A549 (cell line): ENCODE measurements at regions not wholly inside any gene's neighbourhood (a gene's known extent, or its start where the extent isn't known, plus 50 kb on each side); places are given as distances from the start of the nearest gene placed in this dataset.

Experiments used
- ATAC-seq, 2 experiments: fragments of 200-7000 bp in 1 of 2; fragments of >200 bp in 1 of 2; cut with Nextera tagmentation in 1 of 2; cut with Tn5 transposase in 1 of 2; 3 replicates each; pipeline versions ENCODE4 v1.8.0 to v1.9.1; 2018 to 2020; ENCODE audit warnings: mild to moderate bottlenecking in 1 of 2, moderate library complexity in 1 of 2
- CTCF ChIA-PET: fragments of 300-600 bp; sonication (Branson Sonifier 250); formaldehyde crosslinking; extraction: SDS; loops from one replicate; lab custom pipeline; 2021; ENCODE audit warnings: antibody characterized with exemption, inconsistent platforms; lab: Yijun Ruan, JAX
- POLR2A ChIA-PET: fragments of 350-600 bp; formaldehyde crosslinking; extraction: SDS; loops from one replicate; lab custom pipeline; 2021; ENCODE audit warnings: antibody characterized with exemption, inconsistent platforms; lab: Yijun Ruan, JAX
- DNase-seq, 2 experiments: peaks; one replicate each; pipeline versions ENCODE4 v3.0.0 to v3.0.0-alpha.2; 2011 to 2016; ENCODE audit warnings: low read depth in 1 of 2, low spot score in 1 of 2
- FAIRE-seq: peaks from 2 replicates; lab custom pipeline; 2011; peaks lifted over from hg19 to GRCh38; lab: Jason Lieb, UNC
- H3K27ac ChIP-seq, 2 experiments: fragments of >200 bp; sonication (Bioruptor Twin); formaldehyde crosslinking; 3 replicates each; pipeline ENCODE4 v1.5.1; 2016 to 2017
- H3K4me1 ChIP-seq: fragments of >200 bp; sonication (Bioruptor Twin); formaldehyde crosslinking; 3 replicates; pipeline ENCODE4 v1.6.1; 2016
- H3K4me2 ChIP-seq: fragments of >200 bp; sonication (Bioruptor Twin); formaldehyde crosslinking; 3 replicates; pipeline ENCODE4 v1.6.1; 2016
- H3K4me3 ChIP-seq: fragments of >200 bp; sonication (Bioruptor Twin); formaldehyde crosslinking; 3 replicates; pipeline ENCODE4 v1.5.1; 2016
- H3K9me3 ChIP-seq: fragments of >200 bp; sonication (Bioruptor Twin); formaldehyde crosslinking; 3 replicates; pipeline ENCODE4 v1.6.1; 2016
- BHLHE40 ChIP-seq: IDR thresholded peaks from 2 replicates; pipeline ENCODE4 v1.6.1; 2012; ENCODE audit warnings: low read depth, low read length, inconsistent platforms
- EHMT2 ChIP-seq: fragments of 200-600 bp; sonication (generic); IDR thresholded peaks from 2 replicates; pipeline ENCODE4 v1.6.1; 2016; ENCODE audit warnings: antibody characterized with exemption, low read depth, mild to moderate bottlenecking, moderate library complexity
- EP300 ChIP-seq, 2 experiments: fragments of >200 bp; sonication (Bioruptor Twin); formaldehyde crosslinking; IDR thresholded peaks; 2 replicates in 1 of 2; 3 replicates in 1 of 2; pipeline ENCODE4 v1.6.1; 2016 to 2017
- FOXS1 ChIP-seq: fragments of 250-450 bp; sonication (Bioruptor Pico); IDR thresholded peaks from 2 replicates; pipeline ENCODE4 v1.5.0; 2020; ENCODE audit warnings: mild to moderate bottlenecking, moderate library complexity
- GATA3 ChIP-seq: IDR thresholded peaks from 2 replicates; pipeline ENCODE4 v1.6.1; 2012; ENCODE audit warnings: borderline replicate concordance
- HOXB5 ChIP-seq: fragments of 250-450 bp; sonication (Bioruptor Pico); IDR thresholded peaks from 2 replicates; pipeline ENCODE4 v1.5.0; 2020; ENCODE audit warnings: mild to moderate bottlenecking, moderate library complexity
- JUN ChIP-seq, 2 experiments: fragments of >200 bp; sonication (Bioruptor Twin); formaldehyde crosslinking; IDR thresholded peaks; 2 replicates in 1 of 2; 3 replicates in 1 of 2; pipeline ENCODE4 v1.6.1; 2016 to 2017
- JUNB ChIP-seq: fragments of >200 bp; sonication (Bioruptor Twin); formaldehyde crosslinking; IDR thresholded peaks from 2 replicates; pipeline ENCODE4 v1.6.1; 2016
- KDM1A ChIP-seq: fragments of 200-600 bp; sonication (generic); IDR thresholded peaks from 2 replicates; pipeline ENCODE4 v1.6.1; 2016; ENCODE audit warnings: low read depth, mild to moderate bottlenecking
- KDM5A ChIP-seq: fragments of 200-600 bp; sonication (generic); IDR thresholded peaks from 2 replicates; pipeline ENCODE4 v1.6.1; 2016; ENCODE audit warnings: antibody characterized with exemption, mild to moderate bottlenecking
- NFE2L2 ChIP-seq: fragments of 150-350 bp; conservative IDR thresholded peaks from 2 replicates; pipeline ENCODE4 v1.6.1; 2014; ENCODE audit warnings: low read length
- NPAS2 ChIP-seq: fragments of 250-450 bp; sonication (Bioruptor Pico); IDR thresholded peaks from 2 replicates; pipeline ENCODE4 v1.8.0; 2022; ENCODE audit warnings: mild to moderate bottlenecking, moderate library complexity, borderline replicate concordance
- NR3C1 ChIP-seq: fragments of >200 bp; sonication (Bioruptor Twin); formaldehyde crosslinking; IDR thresholded peaks from 3 replicates; pipeline ENCODE4 v1.6.1; 2017
- RCOR1 ChIP-seq: fragments of 150-350 bp; IDR thresholded peaks from 2 replicates; pipeline ENCODE4 v1.6.1; 2014; ENCODE audit warnings: antibody characterized with exemption, low read length, low read depth
- RFX5 ChIP-seq: fragments of 450-650 bp; IDR thresholded peaks from 2 replicates; pipeline ENCODE4 v1.7.1; 2014; ENCODE audit warnings: antibody characterized with exemption, mild to moderate bottlenecking, moderate library complexity
- TFCP2L1 ChIP-seq: fragments of 250-450 bp; sonication (Bioruptor Pico); IDR thresholded peaks from 2 replicates; pipeline ENCODE4 v1.5.0; 2021; ENCODE audit warnings: mild to moderate bottlenecking
- ZC3H11A ChIP-seq: fragments of 450-650 bp; IDR thresholded peaks from 2 replicates; pipeline ENCODE4 v1.6.1; 2014; ENCODE audit warnings: antibody characterized with exemption, mild to moderate bottlenecking
- ZFP36 ChIP-seq: fragments of 450-650 bp; IDR thresholded peaks from 2 replicates; pipeline ENCODE4 v1.6.1; 2014; ENCODE audit warnings: borderline replicate concordance; ENCODE audit not compliant: partially characterized antibody
- ZNF302 ChIP-seq: fragments of 250-450 bp; sonication (Bioruptor Pico); IDR thresholded peaks from 2 replicates; pipeline ENCODE4 v1.9.0; 2021; ENCODE audit warnings: inconsistent platforms, mild to moderate bottlenecking, moderate library complexity
- WGBS: methylation state at CpG from one replicate; pipeline ENCODE4 v1.1.6; 2017; ENCODE audit errors: missing lambda C conversion rate; 5-methylcytosine and 5-hydroxymethylcytosine counted together
- TF ChIP-seq, protein P1 (sequence below): IDR thresholded peaks from 2 replicates; pipeline ENCODE4 v1.6.1; 2012; ENCODE audit warnings: low read depth, borderline replicate concordance
- TF ChIP-seq, protein P2 (sequence below): fragments of >200 bp; sonication (Bioruptor Twin); formaldehyde crosslinking; IDR thresholded peaks from 3 replicates; pipeline ENCODE4 v1.6.1; 2016
- TF ChIP-seq, protein P3 (sequence below): IDR thresholded peaks from 2 replicates; pipeline ENCODE4 v1.6.1; 2012
- TF ChIP-seq, protein P4 (sequence below): IDR thresholded peaks from 2 replicates; pipeline ENCODE4 v1.6.1; 2012
- TF ChIP-seq, protein P5 (sequence below): fragments of >200 bp; sonication (Bioruptor Twin); formaldehyde crosslinking; IDR thresholded peaks from 3 replicates; pipeline ENCODE4 v1.5.1; 2016

DNA sequence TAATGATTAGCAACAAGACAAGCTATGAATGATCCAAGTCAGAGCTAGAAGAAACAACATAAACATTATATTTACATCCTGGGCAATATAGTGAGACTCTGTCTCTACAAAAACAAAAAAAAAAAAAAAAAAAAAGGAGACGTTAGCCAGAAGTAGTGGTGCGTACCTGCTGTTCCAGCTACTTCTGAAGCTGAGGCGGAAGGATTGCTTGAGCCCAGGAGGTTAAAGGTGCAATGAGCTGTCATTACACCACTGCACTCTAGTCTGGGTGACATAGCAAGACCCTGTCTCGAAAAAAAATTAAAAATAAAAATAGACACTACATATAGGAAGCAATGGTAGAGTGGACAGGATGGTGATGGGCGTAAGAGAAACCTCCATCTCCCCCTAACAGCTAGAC is 144.6 kb upstream of the VCX3A start (continued):
- TF ChIP-seq EP300 (IDR thresholded peaks at IDR 0.05): no peak
- TF ChIP-seq NFE2L2: no peak
- TF ChIP-seq ZNF302 (CRISPR knock-in tag): no peak
- TF ChIP-seq ZFP36: no peak
- TF ChIP-seq, protein P1, sequence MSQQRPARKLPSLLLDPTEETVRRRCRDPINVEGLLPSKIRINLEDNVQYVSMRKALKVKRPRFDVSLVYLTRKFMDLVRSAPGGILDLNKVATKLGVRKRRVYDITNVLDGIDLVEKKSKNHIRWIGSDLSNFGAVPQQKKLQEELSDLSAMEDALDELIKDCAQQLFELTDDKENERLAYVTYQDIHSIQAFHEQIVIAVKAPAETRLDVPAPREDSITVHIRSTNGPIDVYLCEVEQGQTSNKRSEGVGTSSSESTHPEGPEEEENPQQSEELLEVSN: no peak
- no peak for TF ChIP-seq ZC3H11A
- no peak for TF ChIP-seq KDM5A
- TF ChIP-seq EHMT2: no peak
- TF ChIP-seq, protein P2, sequence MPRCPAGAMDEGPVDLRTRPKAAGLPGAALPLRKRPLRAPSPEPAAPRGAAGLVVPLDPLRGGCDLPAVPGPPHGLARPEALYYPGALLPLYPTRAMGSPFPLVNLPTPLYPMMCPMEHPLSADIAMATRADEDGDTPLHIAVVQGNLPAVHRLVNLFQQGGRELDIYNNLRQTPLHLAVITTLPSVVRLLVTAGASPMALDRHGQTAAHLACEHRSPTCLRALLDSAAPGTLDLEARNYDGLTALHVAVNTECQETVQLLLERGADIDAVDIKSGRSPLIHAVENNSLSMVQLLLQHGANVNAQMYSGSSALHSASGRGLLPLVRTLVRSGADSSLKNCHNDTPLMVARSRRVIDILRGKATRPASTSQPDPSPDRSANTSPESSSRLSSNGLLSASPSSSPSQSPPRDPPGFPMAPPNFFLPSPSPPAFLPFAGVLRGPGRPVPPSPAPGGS: no peak

DNA sequence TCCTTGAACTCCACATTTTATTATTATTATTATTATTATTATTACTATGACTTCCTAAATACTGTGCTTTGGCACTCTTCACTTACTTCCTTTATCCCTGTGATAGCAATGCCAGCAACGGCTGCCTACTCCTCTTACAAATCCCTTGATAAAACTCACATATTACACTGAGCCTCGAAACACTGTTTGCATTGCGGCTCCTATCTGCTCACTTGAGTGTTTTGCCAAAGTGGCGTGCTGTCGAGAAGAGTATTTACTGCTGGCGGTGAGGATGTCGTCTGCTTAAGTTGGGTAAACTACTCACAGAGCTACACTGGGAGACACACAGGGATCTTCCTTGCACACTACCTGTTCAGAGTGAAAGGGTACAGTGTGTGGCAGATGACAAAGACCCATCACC is 143.4 kb upstream of the VCX3A start:
- CTCF ChIA-PET: no interaction called here
- DNase-seq: no peak
- no peaks in the 10 kb centered on the region for H3K4me1 ChIP-seq
- no peak for TF ChIP-seq KDM1A
- no peak for TF ChIP-seq JUN (IDR thresholded peaks at IDR 0.05)
- TF ChIP-seq BHLHE40: no peak
- no peak for TF ChIP-seq ZFP36
- no peak for TF ChIP-seq RFX5
- no peak for TF ChIP-seq RCOR1
- no peak for TF ChIP-seq JUNB
- TF ChIP-seq, all 56 proteins: peak for 0
- POLR2A ChIA-PET: no interaction called here
- H3K4me3 ChIP-seq: no peak overlapping the region
- FAIRE-seq (no peak), ATAC-seq (no peak)
- 0% methylated on average over 3 of the region's 7 CpGs for WGBS
- no peak overlapping the region for H3K27ac ChIP-seq
- H3K9me3 ChIP-seq: no peaks in the 10 kb centered on the region
- H3K4me2 ChIP-seq: no peak overlapping the region

DNA sequence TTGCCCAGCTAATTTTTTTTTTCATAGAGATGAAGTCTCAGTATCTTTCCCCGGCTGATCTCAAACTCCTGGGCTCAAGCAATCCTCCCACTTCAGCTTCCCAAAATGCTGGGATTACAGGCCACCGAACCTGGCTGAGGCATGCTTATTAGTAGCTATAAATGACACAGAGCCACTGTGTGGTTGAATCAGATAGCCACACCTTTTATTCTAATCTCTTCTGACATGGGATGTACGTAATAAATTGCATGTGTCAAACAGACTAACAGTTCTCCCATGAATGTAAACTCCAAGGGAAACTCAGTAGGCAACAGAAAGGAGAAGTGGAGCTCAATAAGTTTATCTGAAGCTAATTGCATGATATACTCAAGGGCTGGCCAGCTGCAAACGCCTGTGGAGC is 139.8 kb upstream of the VCX3A start:
- CTCF ChIA-PET: interaction anchor here (0.6 kb wide), 1 partner anchor 573 kb away, joined by 3 read pairs; no protein-coding TSS in a partner anchor
- 4% methylated on average over 4 of the region's 4 CpGs for WGBS

More for the DNA sequence above, 139.8 kb upstream of the VCX3A start:
- H3K27ac ChIP-seq: no peak overlapping the region
- H3K4me3 ChIP-seq: no peak overlapping the region
- peak; percentile 46 for FAIRE-seq
- POLR2A ChIA-PET: no interaction called here
- TF ChIP-seq TFCP2L1 (no peak), NPAS2 (CRISPR knock-in tag) (no peak), FOXS1 (no peak), ZC3H11A (no peak), HOXB5 (CRISPR knock-in tag) (no peak), RCOR1 (no peak), NR3C1 (no peak), ZNF302 (CRISPR knock-in tag) (no peak), BHLHE40 (no peak), GATA3 (no peak)
- TF ChIP-seq, protein P3, sequence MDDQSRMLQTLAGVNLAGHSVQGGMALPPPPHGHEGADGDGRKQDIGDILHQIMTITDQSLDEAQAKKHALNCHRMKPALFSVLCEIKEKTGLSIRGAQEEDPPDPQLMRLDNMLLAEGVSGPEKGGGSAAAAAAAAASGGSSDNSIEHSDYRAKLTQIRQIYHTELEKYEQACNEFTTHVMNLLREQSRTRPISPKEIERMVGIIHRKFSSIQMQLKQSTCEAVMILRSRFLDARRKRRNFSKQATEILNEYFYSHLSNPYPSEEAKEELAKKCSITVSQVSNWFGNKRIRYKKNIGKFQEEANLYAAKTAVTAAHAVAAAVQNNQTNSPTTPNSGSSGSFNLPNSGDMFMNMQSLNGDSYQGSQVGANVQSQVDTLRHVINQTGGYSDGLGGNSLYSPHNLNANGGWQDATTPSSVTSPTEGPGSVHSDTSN: no peak
- TF ChIP-seq, protein P2: no peak
- TF ChIP-seq, protein P4, sequence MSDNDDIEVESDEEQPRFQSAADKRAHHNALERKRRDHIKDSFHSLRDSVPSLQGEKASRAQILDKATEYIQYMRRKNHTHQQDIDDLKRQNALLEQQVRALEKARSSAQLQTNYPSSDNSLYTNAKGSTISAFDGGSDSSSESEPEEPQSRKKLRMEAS: no peak
- TF ChIP-seq, protein P5, sequence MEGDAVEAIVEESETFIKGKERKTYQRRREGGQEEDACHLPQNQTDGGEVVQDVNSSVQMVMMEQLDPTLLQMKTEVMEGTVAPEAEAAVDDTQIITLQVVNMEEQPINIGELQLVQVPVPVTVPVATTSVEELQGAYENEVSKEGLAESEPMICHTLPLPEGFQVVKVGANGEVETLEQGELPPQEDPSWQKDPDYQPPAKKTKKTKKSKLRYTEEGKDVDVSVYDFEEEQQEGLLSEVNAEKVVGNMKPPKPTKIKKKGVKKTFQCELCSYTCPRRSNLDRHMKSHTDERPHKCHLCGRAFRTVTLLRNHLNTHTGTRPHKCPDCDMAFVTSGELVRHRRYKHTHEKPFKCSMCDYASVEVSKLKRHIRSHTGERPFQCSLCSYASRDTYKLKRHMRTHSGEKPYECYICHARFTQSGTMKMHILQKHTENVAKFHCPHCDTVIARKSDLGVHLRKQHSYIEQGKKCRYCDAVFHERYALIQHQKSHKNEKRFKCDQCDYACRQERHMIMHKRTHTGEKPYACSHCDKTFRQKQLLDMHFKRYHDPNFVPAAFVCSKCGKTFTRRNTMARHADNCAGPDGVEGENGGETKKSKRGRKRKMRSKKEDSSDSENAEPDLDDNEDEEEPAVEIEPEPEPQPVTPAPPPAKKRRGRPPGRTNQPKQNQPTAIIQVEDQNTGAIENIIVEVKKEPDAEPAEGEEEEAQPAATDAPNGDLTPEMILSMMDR: no peak
- TF ChIP-seq, all 56 proteins: peak for 0
- Histone ChIP-seq H3K4me2 (no peak overlapping the region), H3K4me1 (no peaks in the 10 kb centered on the region), H3K9me3 (no peaks in the 10 kb centered on the region)
- DNase-seq: no peak
- ATAC-seq: no peak
